ENCODE measurements at regions not wholly inside any gene's neighbourhood (a gene's known extent, or its start where the extent isn't known, plus 50 kb on each side); places are given as distances from the start of the nearest gene placed in this dataset.

DNA sequence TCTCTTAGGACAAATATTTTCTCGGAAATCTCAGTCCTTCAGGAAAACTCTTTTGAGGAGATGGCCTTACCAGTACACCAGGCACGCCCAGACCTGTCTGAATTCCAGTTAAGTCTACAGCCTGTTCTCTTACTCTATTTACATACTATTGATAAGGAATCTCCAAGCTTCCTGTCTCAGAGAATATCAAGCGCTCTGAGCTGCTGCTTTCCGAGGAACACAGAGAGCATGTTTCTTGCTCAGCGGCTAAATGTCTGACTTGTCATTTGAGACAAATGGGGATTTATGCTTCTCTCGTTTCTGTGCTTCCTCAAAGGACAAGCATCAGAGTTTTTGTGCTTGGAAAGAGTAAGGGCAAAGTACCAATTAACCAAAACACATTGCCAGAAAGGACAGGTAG, 112.4 kb upstream of the CCDC54 start:
- H3K9me3 Mint-ChIP-seq, result no peaks in the 10 kb centered on the region
- H3K4me3 Mint-ChIP-seq, result no peak overlapping the region
- Histone ChIP-seq H4K20me1 (replicated peaks; ENCODE audit: insufficient read depth) (no peaks in the 10 kb centered on the region), H3K36me3 (ENCODE audit: insufficient read depth) (no peaks in the 10 kb centered on the region), H3K9me2 (ENCODE audit: insufficient read depth) (0 out of 2 replicates have a peak, but pooled peaks cover 3% of the 10 kb centered on the region), H3K27me3 (ENCODE audit: insufficient read depth) (no peaks in the 10 kb centered on the region), H3K4me3 (no peak overlapping the region), H3K4me2 (peak overlapping the region; percentile 65), H3F3A (replicated peaks; ENCODE audit: low read depth) (no peaks in the 10 kb centered on the region), H2AFZ (peak overlapping the region; percentile 53; the same call in 1 of the 2 replicates), H3K4me1 (ENCODE audit: insufficient read depth) (peaks cover 21% of the 10 kb centered on the region), H3K79me2 (replicated peaks; ENCODE audit: insufficient read depth) (no peaks in the 10 kb centered on the region), H3K27ac (ENCODE audit: low read depth) (peak overlapping the region; percentile 61; the same call in 1 of the 2 replicates)
- H3K27me3 Mint-ChIP-seq (ENCODE audit: insufficient read depth, low read depth, poor library complexity), result peaks cover 1% of the 10 kb centered on the region
- ATAC-seq (peak; percentile 49; the same call in 1 of the 3 replicates), DNase-seq (ENCODE audit: low spot score) (peak; percentile 41)
- peaks cover 18% of the 10 kb centered on the region for H3K4me1 Mint-ChIP-seq
- no peak for TF ChIP-seq NANOG (IDR thresholded peaks at IDR 0.05; ENCODE audit: borderline replicate concordance)
- no peak for TF ChIP-seq EZH2 (IDR thresholded peaks at IDR 0.05; ENCODE audit: low read depth, unreplicated experiment)
- no peak for TF ChIP-seq EZH2phosphoT487 (IDR thresholded peaks at IDR 0.05; ENCODE audit: unreplicated experiment)
- TF ChIP-seq POLR2AphosphoS5 (IDR thresholded peaks at IDR 0.05; ENCODE audit: low read depth), result no peak
- TF ChIP-seq ZNF331 (CRISPR knock-in tag; IDR thresholded peaks at IDR 0.05; ENCODE audit: low read depth), result no peak
- TF ChIP-seq, protein P1, sequence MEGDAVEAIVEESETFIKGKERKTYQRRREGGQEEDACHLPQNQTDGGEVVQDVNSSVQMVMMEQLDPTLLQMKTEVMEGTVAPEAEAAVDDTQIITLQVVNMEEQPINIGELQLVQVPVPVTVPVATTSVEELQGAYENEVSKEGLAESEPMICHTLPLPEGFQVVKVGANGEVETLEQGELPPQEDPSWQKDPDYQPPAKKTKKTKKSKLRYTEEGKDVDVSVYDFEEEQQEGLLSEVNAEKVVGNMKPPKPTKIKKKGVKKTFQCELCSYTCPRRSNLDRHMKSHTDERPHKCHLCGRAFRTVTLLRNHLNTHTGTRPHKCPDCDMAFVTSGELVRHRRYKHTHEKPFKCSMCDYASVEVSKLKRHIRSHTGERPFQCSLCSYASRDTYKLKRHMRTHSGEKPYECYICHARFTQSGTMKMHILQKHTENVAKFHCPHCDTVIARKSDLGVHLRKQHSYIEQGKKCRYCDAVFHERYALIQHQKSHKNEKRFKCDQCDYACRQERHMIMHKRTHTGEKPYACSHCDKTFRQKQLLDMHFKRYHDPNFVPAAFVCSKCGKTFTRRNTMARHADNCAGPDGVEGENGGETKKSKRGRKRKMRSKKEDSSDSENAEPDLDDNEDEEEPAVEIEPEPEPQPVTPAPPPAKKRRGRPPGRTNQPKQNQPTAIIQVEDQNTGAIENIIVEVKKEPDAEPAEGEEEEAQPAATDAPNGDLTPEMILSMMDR (conservative IDR thresholded peaks at IDR 0.05; ENCODE audit: low read depth in 2 of 2), result no peak
- no peak for TF ChIP-seq CREB1 (CRISPR knock-in tag; IDR thresholded peaks at IDR 0.05; ENCODE audit: low read depth)
- TF ChIP-seq JUNB (IDR thresholded peaks at IDR 0.05; ENCODE audit: unreplicated experiment), result no peak
- TF ChIP-seq, protein P2, sequence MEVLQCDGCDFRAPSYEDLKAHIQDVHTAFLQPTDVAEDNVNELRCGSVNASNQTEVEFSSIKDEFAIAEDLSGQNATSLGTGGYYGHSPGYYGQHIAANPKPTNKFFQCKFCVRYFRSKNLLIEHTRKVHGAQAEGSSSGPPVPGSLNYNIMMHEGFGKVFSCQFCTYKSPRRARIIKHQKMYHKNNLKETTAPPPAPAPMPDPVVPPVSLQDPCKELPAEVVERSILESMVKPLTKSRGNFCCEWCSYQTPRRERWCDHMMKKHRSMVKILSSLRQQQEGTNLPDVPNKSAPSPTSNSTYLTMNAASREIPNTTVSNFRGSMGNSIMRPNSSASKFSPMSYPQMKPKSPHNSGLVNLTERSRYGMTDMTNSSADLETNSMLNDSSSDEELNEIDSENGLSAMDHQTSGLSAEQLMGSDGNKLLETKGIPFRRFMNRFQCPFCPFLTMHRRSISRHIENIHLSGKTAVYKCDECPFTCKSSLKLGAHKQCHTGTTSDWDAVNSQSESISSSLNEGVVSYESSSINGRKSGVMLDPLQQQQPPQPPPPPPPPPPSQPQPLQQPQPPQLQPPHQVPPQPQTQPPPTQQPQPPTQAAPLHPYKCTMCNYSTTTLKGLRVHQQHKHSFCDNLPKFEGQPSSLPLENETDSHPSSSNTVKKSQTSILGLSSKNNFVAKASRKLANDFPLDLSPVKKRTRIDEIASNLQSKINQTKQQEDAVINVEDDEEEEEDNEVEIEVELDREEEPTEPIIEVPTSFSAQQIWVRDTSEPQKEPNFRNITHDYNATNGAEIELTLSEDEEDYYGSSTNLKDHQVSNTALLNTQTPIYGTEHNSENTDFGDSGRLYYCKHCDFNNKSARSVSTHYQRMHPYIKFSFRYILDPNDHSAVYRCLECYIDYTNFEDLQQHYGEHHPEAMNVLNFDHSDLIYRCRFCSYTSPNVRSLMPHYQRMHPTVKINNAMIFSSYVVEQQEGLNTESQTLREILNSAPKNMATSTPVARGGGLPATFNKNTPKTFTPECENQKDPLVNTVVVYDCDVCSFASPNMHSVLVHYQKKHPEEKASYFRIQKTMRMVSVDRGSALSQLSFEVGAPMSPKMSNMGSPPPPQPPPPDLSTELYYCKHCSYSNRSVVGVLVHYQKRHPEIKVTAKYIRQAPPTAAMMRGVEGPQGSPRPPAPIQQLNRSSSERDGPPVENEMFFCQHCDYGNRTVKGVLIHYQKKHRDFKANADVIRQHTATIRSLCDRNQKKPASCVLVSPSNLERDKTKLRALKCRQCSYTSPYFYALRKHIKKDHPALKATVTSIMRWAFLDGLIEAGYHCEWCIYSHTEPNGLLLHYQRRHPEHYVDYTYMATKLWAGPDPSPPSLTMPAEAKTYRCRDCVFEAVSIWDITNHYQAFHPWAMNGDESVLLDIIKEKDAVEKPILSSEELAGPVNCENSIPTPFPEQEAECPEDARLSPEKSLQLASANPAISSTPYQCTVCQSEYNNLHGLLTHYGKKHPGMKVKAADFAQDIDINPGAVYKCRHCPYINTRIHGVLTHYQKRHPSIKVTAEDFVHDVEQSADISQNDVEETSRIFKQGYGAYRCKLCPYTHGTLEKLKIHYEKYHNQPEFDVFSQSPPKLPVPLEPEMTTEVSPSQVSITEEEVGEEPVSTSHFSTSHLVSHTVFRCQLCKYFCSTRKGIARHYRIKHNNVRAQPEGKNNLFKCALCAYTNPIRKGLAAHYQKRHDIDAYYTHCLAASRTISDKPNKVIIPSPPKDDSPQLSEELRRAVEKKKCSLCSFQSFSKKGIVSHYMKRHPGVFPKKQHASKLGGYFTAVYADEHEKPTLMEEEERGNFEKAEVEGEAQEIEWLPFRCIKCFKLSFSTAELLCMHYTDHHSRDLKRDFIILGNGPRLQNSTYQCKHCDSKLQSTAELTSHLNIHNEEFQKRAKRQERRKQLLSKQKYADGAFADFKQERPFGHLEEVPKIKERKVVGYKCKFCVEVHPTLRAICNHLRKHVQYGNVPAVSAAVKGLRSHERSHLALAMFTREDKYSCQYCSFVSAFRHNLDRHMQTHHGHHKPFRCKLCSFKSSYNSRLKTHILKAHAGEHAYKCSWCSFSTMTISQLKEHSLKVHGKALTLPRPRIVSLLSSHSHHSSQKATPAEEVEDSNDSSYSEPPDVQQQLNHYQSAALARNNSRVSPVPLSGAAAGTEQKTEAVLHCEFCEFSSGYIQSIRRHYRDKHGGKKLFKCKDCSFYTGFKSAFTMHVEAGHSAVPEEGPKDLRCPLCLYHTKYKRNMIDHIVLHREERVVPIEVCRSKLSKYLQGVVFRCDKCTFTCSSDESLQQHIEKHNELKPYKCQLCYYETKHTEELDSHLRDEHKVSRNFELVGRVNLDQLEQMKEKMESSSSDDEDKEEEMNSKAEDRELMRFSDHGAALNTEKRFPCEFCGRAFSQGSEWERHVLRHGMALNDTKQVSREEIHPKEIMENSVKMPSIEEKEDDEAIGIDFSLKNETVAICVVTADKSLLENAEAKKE (CRISPR knock-in tag; IDR thresholded peaks at IDR 0.05), result no peak
- TF ChIP-seq ZNF114 (CRISPR knock-in tag; IDR thresholded peaks at IDR 0.05), result no peak
- no peak for TF ChIP-seq STAT1 (IDR thresholded peaks at IDR 0.05; ENCODE audit: unreplicated experiment)
- TF ChIP-seq, protein P3, sequence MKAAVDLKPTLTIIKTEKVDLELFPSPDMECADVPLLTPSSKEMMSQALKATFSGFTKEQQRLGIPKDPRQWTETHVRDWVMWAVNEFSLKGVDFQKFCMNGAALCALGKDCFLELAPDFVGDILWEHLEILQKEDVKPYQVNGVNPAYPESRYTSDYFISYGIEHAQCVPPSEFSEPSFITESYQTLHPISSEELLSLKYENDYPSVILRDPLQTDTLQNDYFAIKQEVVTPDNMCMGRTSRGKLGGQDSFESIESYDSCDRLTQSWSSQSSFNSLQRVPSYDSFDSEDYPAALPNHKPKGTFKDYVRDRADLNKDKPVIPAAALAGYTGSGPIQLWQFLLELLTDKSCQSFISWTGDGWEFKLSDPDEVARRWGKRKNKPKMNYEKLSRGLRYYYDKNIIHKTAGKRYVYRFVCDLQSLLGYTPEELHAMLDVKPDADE (IDR thresholded peaks at IDR 0.05), result no peak
- H3K27ac Mint-ChIP-seq, result no peak overlapping the region; the same call in none of the 2 replicates
- H3K36me3 Mint-ChIP-seq (ENCODE audit: low read depth), result no peaks in the 10 kb centered on the region

All from GM23338 (cell line).